Astrocyte (in vitro differentiated cells and primary cell): ENCODE measurements at regions not wholly inside any gene's neighbourhood (a gene's known extent, or its start where the extent isn't known, plus 50 kb on each side); places are given as distances from the start of the nearest gene placed in this dataset.

Experiments used
- DNase-seq: peaks from one replicate; pipeline ENCODE4 v3.0.0-alpha.2; 2010; ENCODE audit warnings: low read depth
- FAIRE-seq: peaks from 2 replicates; lab custom pipeline; 2011; peaks lifted over from hg19 to GRCh38; lab: Jason Lieb, UNC
- H2AFZ ChIP-seq: 2 replicates; pipeline ENCODE4 v1.6.0; 2012; ENCODE audit warnings: low read depth, low read length, inconsistent platforms
- H3K27ac ChIP-seq: 2 replicates; pipeline ENCODE4 v1.5.1; 2011; ENCODE audit warnings: low read depth, low read length, inconsistent platforms
- H3K27me3 ChIP-seq: 2 replicates; pipeline ENCODE4 v1.6.0; 2011; ENCODE audit warnings: low read length, inconsistent platforms; ENCODE audit not compliant: insufficient read depth
- H3K36me3 ChIP-seq: 2 replicates; pipeline ENCODE4 v1.5.1; 2011; ENCODE audit warnings: low read length, inconsistent platforms; ENCODE audit not compliant: insufficient read depth
- H3K4me1 ChIP-seq: 2 replicates; pipeline ENCODE4 v1.5.1; 2011; ENCODE audit warnings: low read length, inconsistent platforms; ENCODE audit not compliant: insufficient read depth
- H3K4me2 ChIP-seq: 2 replicates; pipeline ENCODE4 v1.6.0; 2012; ENCODE audit warnings: low read length, inconsistent platforms
- H3K4me3 ChIP-seq: 2 replicates; pipeline ENCODE4 v1.5.1; 2011; ENCODE audit warnings: low read depth, mild to moderate bottlenecking, low read length, inconsistent platforms; ENCODE audit not compliant: insufficient read depth
- H3K79me2 ChIP-seq: 2 replicates; pipeline ENCODE4 v1.6.0; 2012; ENCODE audit warnings: mild to moderate bottlenecking, low read length, inconsistent platforms; ENCODE audit not compliant: insufficient read depth
- H3K9ac ChIP-seq: 2 replicates; pipeline ENCODE4 v1.6.0; 2012; ENCODE audit warnings: mild to moderate bottlenecking, low read length, inconsistent platforms
- H3K9me3 ChIP-seq: 2 replicates; pipeline ENCODE4 v1.5.1; 2012; ENCODE audit warnings: low read depth, mild to moderate bottlenecking, low read length, inconsistent platforms; ENCODE audit not compliant: insufficient read depth
- H4K20me1 ChIP-seq: 2 replicates; pipeline ENCODE4 v1.6.0; 2012; ENCODE audit warnings: low read length, inconsistent platforms; ENCODE audit not compliant: insufficient read depth
- H3K27ac Mint-ChIP-seq: one replicate; pipeline ENCODE4 v1.8.0; 2021; ENCODE audit warnings: mild to moderate bottlenecking, mixed read lengths; ENCODE audit not compliant: unreplicated experiment
- H3K27me3 Mint-ChIP-seq: one replicate; pipeline ENCODE4 v1.8.0; 2021; ENCODE audit warnings: low read depth, mixed read lengths; ENCODE audit not compliant: unreplicated experiment
- H3K36me3 Mint-ChIP-seq: one replicate; pipeline ENCODE4 v1.8.0; 2021; ENCODE audit warnings: low read depth, mixed read lengths; ENCODE audit not compliant: unreplicated experiment
- H3K4me1 Mint-ChIP-seq: one replicate; pipeline ENCODE4 v1.8.0; 2021; ENCODE audit warnings: low read depth, mixed read lengths; ENCODE audit not compliant: unreplicated experiment
- H3K4me3 Mint-ChIP-seq: one replicate; pipeline ENCODE4 v1.8.0; 2021; ENCODE audit warnings: mild to moderate bottlenecking, moderate library complexity, mixed read lengths; ENCODE audit not compliant: unreplicated experiment
- H3K9me3 Mint-ChIP-seq: one replicate; pipeline ENCODE4 v1.8.0; 2021; ENCODE audit warnings: mild to moderate bottlenecking, mixed read lengths; ENCODE audit not compliant: unreplicated experiment
- CTCF ChIP-seq: IDR thresholded peaks from 2 replicates; pipeline ENCODE4 v1.5.1; 2011; ENCODE audit warnings: low read depth, mild to moderate bottlenecking, inconsistent platforms, low read length, moderate library complexity; ENCODE audit not compliant: insufficient read depth
- EZH2 ChIP-seq: IDR thresholded peaks from 2 replicates; pipeline ENCODE4 v1.6.1; 2012; ENCODE audit warnings: mild to moderate bottlenecking, low read length, inconsistent platforms; ENCODE audit not compliant: insufficient read depth

DNA sequence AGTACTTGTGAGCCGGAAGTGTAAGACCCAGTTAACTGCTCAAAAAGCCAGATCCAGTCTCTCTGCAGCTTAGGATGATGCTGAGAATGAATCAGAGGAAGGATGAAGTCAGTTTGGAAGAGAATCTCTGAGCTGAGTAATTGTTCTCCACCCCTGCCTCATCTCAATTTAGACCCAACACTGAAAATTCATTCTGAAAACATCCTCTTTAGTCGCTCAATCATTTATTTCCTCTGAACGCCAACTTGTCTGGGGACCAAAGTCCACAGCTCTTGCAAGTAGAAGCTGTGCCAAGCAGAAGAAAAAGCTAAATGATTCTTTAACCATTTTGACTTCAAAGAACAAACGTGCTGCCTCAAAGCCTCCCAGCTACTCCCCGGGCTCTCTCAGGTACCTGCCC, 177.1 kb upstream of the KLHL29 start:
- Histone ChIP-seq H3K4me1 (no peaks in the 10 kb centered on the region), H3K36me3 (no peaks in the 10 kb centered on the region), H3K4me2 (no peak overlapping the region), H3K27ac (no peak overlapping the region), H3K9me3 (peaks cover 6% of the 10 kb centered on the region), H3K79me2 (no peaks in the 10 kb centered on the region), H2AFZ (no peak overlapping the region), H4K20me1 (no peaks in the 10 kb centered on the region), H3K4me3 (no peak overlapping the region), H3K9ac (no peak overlapping the region), H3K27me3 (no peaks in the 10 kb centered on the region)
- no peaks in the 10 kb centered on the region for H3K36me3 Mint-ChIP-seq
- no peak for TF ChIP-seq CTCF
- no peak for TF ChIP-seq EZH2
- FAIRE-seq (no peak), DNase-seq (no peak)
- no peak overlapping the region for H3K4me3 Mint-ChIP-seq
- no peaks in the 10 kb centered on the region for H3K4me1 Mint-ChIP-seq
- H3K27ac Mint-ChIP-seq, result no peak overlapping the region
- H3K9me3 Mint-ChIP-seq, result peaks cover 12% of the 10 kb centered on the region
- peaks cover 33% of the 10 kb centered on the region for H3K27me3 Mint-ChIP-seq

- H3K9me3 ChIP-seq, result peaks cover 6% of the 10 kb centered on the region
- no peaks in the 10 kb centered on the region for H4K20me1 ChIP-seq
- no peak overlapping the region for H3K9ac ChIP-seq
- H2AFZ ChIP-seq, result no peak overlapping the region
- H3K4me2 ChIP-seq, result no peak overlapping the region
- no peaks in the 10 kb centered on the region for H3K36me3 ChIP-seq
- no peaks in the 10 kb centered on the region for H3K79me2 ChIP-seq
- FAIRE-seq, result no peak
- H3K4me3 ChIP-seq, result no peak overlapping the region
- no peaks in the 10 kb centered on the region for H3K27me3 ChIP-seq
- Mint-ChIP-seq H3K4me1 (no peaks in the 10 kb centered on the region), H3K9me3 (peaks cover 12% of the 10 kb centered on the region), H3K36me3 (no peaks in the 10 kb centered on the region), H3K4me3 (no peak overlapping the region), H3K27me3 (peaks cover 34% of the 10 kb centered on the region), H3K27ac (no peak overlapping the region)
- no peak for TF ChIP-seq EZH2
- TF ChIP-seq CTCF, result no peak
- no peak overlapping the region for H3K27ac ChIP-seq
- no peak for DNase-seq
- no peaks in the 10 kb centered on the region for H3K4me1 ChIP-seq
Observed at GRCh38 chr2:23208339-23208738, 176.6 kb upstream of the KLHL29 start.

- TF ChIP-seq EZH2, result no peak
- no peak for TF ChIP-seq CTCF
- H3K27me3 Mint-ChIP-seq, result peaks cover 40% of the 10 kb centered on the region
Observed at GRCh38 chr2:23209059-23209458, 175.9 kb upstream of the KLHL29 start.

More at GRCh38 chr2:23209059-23209458, 175.9 kb upstream of the KLHL29 start:
- no peak overlapping the region for H3K9ac ChIP-seq
- H4K20me1 ChIP-seq, result no peaks in the 10 kb centered on the region
- peaks cover 12% of the 10 kb centered on the region for H3K9me3 Mint-ChIP-seq
- DNase-seq (no peak), FAIRE-seq (no peak)
- no peak overlapping the region for H3K4me3 ChIP-seq
- H3K27ac Mint-ChIP-seq, result no peak overlapping the region
- no peaks in the 10 kb centered on the region for H3K27me3 ChIP-seq
- H3K4me1 ChIP-seq, result no peaks in the 10 kb centered on the region
- no peak overlapping the region for H3K4me3 Mint-ChIP-seq
- no peak overlapping the region for H3K4me2 ChIP-seq
- no peaks in the 10 kb centered on the region for H3K36me3 ChIP-seq
- no peak overlapping the region for H3K27ac ChIP-seq
- H3K36me3 Mint-ChIP-seq, result no peaks in the 10 kb centered on the region
- no peaks in the 10 kb centered on the region for H3K79me2 ChIP-seq
- peaks cover 2% of the 10 kb centered on the region for H3K9me3 ChIP-seq
- no peaks in the 10 kb centered on the region for H3K4me1 Mint-ChIP-seq
- no peak overlapping the region for H2AFZ ChIP-seq
